SK-N-SH (cell line): ENCODE measurements at regions not wholly inside any gene's neighbourhood (a gene's known extent, or its start where the extent isn't known, plus 50 kb on each side); places are given as distances from the start of the nearest gene placed in this dataset.

Experiments
- CTCF ChIA-PET: fragments of 300-600, 350-600 bp; formaldehyde crosslinking; extraction: SDS; loops from one replicate; lab custom pipeline; 2021; lab: Yijun Ruan, JAX
- POLR2A ChIA-PET: fragments of 350-600 bp; sonication (Branson Sonifier 250); formaldehyde crosslinking; extraction: SDS; loops from one replicate; lab custom pipeline; 2020; ENCODE audit warnings: antibody characterized with exemption, inconsistent platforms; lab: Yijun Ruan, JAX
- DNase-seq: peaks from one replicate; pipeline ENCODE4 v3.0.0; 2012
- H2AFZ ChIP-seq: fragments of 200-600 bp; sonication (generic); 2 replicates; pipeline ENCODE4 v1.8.1; 2016; ENCODE audit warnings: antibody characterized with exemption, mild to moderate bottlenecking, low read depth
- H3F3A ChIP-seq: fragments of 200-600 bp; sonication (generic); replicated peaks from 2 replicates; pipeline ENCODE3; 2016; ENCODE audit warnings: antibody characterized with exemption, mild to moderate bottlenecking; ENCODE audit not compliant: insufficient read depth
- H3K27ac ChIP-seq, 2 experiments: fragments of 200-500 bp in 1 of 2; fragments of 200-600 bp in 1 of 2; sonication (Bioruptor generic) in 1 of 2; sonication (generic), shearing (Covaris generic) in 1 of 2; 2 replicates each; pipeline versions ENCODE4 v1.5.1 to v1.6.1; 2014 to 2016; ENCODE audit warnings: low read depth in 2 of 2, inconsistent platforms in 1 of 2, low read length in 1 of 2, mild to moderate bottlenecking in 1 of 2, mixed read lengths in 1 of 2
- H3K27me3 ChIP-seq: fragments of 200-600 bp; sonication (generic), shearing (Covaris generic); 2 replicates; pipeline ENCODE4 v1.6.1; 2016; ENCODE audit warnings: mixed run types; ENCODE audit not compliant: insufficient read depth
- H3K36me3 ChIP-seq, 2 experiments: fragments of 200-500 bp in 1 of 2; fragments of 200-600 bp in 1 of 2; sonication (Bioruptor generic) in 1 of 2; sonication (generic) in 1 of 2; replicated peaks in 1 of 2; 2 replicates each; pipeline versions ENCODE3 to v1.5.1; 2014 to 2016; ENCODE audit warnings: low read length in 1 of 2, mild to moderate bottlenecking in 1 of 2; ENCODE audit not compliant: insufficient read depth in 2 of 2, control insufficient read depth in 1 of 2
- H3K4me1 ChIP-seq, 2 experiments: fragments of 200-500 bp in 1 of 2; fragments of 200-600 bp in 1 of 2; sonication (Bioruptor generic) in 1 of 2; sonication (generic), shearing (Covaris generic) in 1 of 2; 2 replicates each; pipeline versions ENCODE4 v1.5.1 to v1.6.1; 2014 to 2016; ENCODE audit warnings: low read depth in 1 of 2, low read length in 1 of 2, mixed run types in 1 of 2; ENCODE audit not compliant: insufficient read depth in 2 of 2, control insufficient read depth in 1 of 2
- H3K4me2 ChIP-seq: fragments of 200-600 bp; sonication (generic), shearing (Covaris generic); 2 replicates; pipeline ENCODE4 v1.6.1; 2017; ENCODE audit warnings: mixed run types
- H3K4me3 ChIP-seq, 2 experiments: fragments of 200-500 bp in 1 of 2; fragments of 200-600 bp in 1 of 2; sonication (Bioruptor generic) in 1 of 2; sonication (generic), shearing (Covaris generic) in 1 of 2; 2 replicates each; pipeline versions ENCODE4 v1.5.1 to v1.8.1; 2014 to 2016; ENCODE audit warnings: low read depth in 2 of 2, inconsistent platforms in 1 of 2, low read length in 1 of 2, mild to moderate bottlenecking in 1 of 2, mixed read lengths in 1 of 2, moderate library complexity in 1 of 2
- H3K79me2 ChIP-seq: fragments of 200-600 bp; sonication (generic); 2 replicates; pipeline ENCODE4 v1.8.1; 2017; ENCODE audit warnings: mild to moderate bottlenecking; ENCODE audit not compliant: insufficient read depth
- H3K9ac ChIP-seq: fragments of 200-600 bp; sonication (generic); 2 replicates; pipeline ENCODE4 v1.6.1; 2017; ENCODE audit warnings: mixed run types
- H3K9me2 ChIP-seq: fragments of 200-600 bp; sonication (generic); 2 replicates; pipeline ENCODE4 v1.6.1; 2017; ENCODE audit warnings: mixed run types
- H3K9me3 ChIP-seq: fragments of 200-600 bp; sonication (generic); 2 replicates; pipeline ENCODE4 v1.6.1; 2017; ENCODE audit warnings: mixed run types, mild to moderate bottlenecking, moderate library complexity
- H4K20me1 ChIP-seq: fragments of 200-600 bp; sonication (generic); 2 replicates; pipeline ENCODE4 v1.6.1; 2017; ENCODE audit warnings: mild to moderate bottlenecking, mixed run types; ENCODE audit not compliant: insufficient read depth
- CHD2 ChIP-seq: fragments of 150-350 bp; IDR thresholded peaks from 2 replicates; pipeline ENCODE4 v1.6.1; 2018; ENCODE audit warnings: low read length; ENCODE audit not compliant: partially characterized antibody
- FOXJ3 ChIP-seq: sonication (generic); formaldehyde crosslinking; IDR thresholded peaks from 2 replicates; pipeline ENCODE4 v1.5.1; 2020; ENCODE audit warnings: mild to moderate bottlenecking, missing genetic modification reagents
- FOXM1 ChIP-seq: IDR thresholded peaks from 2 replicates; pipeline ENCODE4 v1.4.0; 2012; ENCODE audit warnings: low read depth, mild to moderate bottlenecking
- MAX ChIP-seq: IDR thresholded peaks from 2 replicates; pipeline ENCODE4 v1.4.0; 2012; ENCODE audit warnings: low read depth
- MXI1 ChIP-seq: IDR thresholded peaks from 2 replicates; pipeline ENCODE4 v1.6.1; 2012; ENCODE audit warnings: mild to moderate bottlenecking, low read depth, low read length, improper control_type of control experiment
- PBX3 ChIP-seq: IDR thresholded peaks from 2 replicates; pipeline ENCODE4; 2012
- SIN3A ChIP-seq: IDR thresholded peaks from 2 replicates; pipeline ENCODE4 v1.6.1; 2012; ENCODE audit warnings: low read depth, mild to moderate bottlenecking, low read length, moderate library complexity, borderline replicate concordance
- SMC3 ChIP-seq: IDR thresholded peaks from 2 replicates; pipeline ENCODE4 v1.6.1; 2012; ENCODE audit warnings: low read depth, low read length, improper control_type of control experiment
- TCF12 ChIP-seq: IDR thresholded peaks from 2 replicates; pipeline ENCODE4 v1.4.0; 2012
- TEAD4 ChIP-seq: IDR thresholded peaks from 2 replicates; pipeline ENCODE4 v1.4.0; 2012; ENCODE audit warnings: mild to moderate bottlenecking, borderline replicate concordance; ENCODE audit not compliant: insufficient read depth
- USF1 ChIP-seq: IDR thresholded peaks from 2 replicates; pipeline ENCODE4 v1.4.0; 2012; ENCODE audit warnings: low read depth, borderline replicate concordance
- WGBS: methylation state at CpG from one replicate; pipeline ENCODE4 v1.1.6; 2017; ENCODE audit warnings: low lambda C conversion rate; 5-methylcytosine and 5-hydroxymethylcytosine counted together
- TF ChIP-seq, protein P1 (sequence below): fragments of 150-350 bp; IDR thresholded peaks from 2 replicates; pipeline ENCODE4 v1.6.1; 2017; ENCODE audit warnings: antibody characterized with exemption, low read length, low read depth, borderline replicate concordance

- Histone ChIP-seq H3K9me3 (no peaks in the 10 kb centered on the region), H3K27ac (no peak overlapping the region), H3K4me1 (no peaks in the 10 kb centered on the region), H3K9ac (no peak overlapping the region), H3K27me3 (0 out of 2 replicates have a peak, but pooled peaks cover 5% of the 10 kb centered on the region), H3K36me3 (no peaks in the 10 kb centered on the region), H3K9me2 (no peaks in the 10 kb centered on the region), H3K79me2 (no peaks in the 10 kb centered on the region), H3K4me3 (no peak overlapping the region), H3F3A (no peaks in the 10 kb centered on the region), H2AFZ (no peak overlapping the region), H3K4me2 (no peak overlapping the region), H4K20me1 (no peaks in the 10 kb centered on the region)
- ChIA-PET POLR2A (interaction anchor here (0.6 kb wide), 1 partner anchor 13 kb away, joined by 3 read pairs; no protein-coding TSS in a partner anchor), CTCF (interaction anchor here (1.5 kb wide), 1 partner anchor 128 kb away, joined by 3 read pairs; no protein-coding TSS in a partner anchor)
- DNase-seq, result no peak
- 67% methylated on average over 1 of the region's 1 CpG for WGBS
- no peak for TF ChIP-seq SIN3A
Measured at GRCh38 chr7:20470726-20471125, 140.0 kb downstream of the ITGB8 start.

- H3F3A ChIP-seq, result no peaks in the 10 kb centered on the region
- CTCF ChIA-PET, result interaction anchor here (1.0 kb wide), 1 partner anchor 10 kb away, joined by 3 read pairs; no protein-coding TSS in a partner anchor
Measured at GRCh38 chr7:20474249-20474648, 141.2 kb upstream of the ABCB5 start.

DNA sequence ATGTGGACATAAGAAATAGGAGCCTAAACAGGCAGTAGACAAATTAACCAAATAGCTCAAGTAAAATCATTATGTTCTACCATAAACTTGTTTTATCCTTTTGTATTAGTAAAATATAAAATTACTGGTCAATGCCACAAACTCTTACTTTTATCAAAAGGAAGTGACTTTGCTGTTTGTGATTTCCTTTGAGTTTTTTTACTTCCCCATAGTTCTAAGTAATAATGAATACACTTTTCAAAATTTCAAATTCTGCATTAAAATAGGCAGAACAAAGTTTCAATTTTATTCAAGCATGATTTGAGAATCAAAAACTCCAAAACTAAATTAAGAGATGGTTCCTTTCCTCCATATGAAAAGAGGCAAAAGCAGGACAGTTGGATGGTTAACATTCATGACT is 139.7 kb upstream of the ABCB5 start:
- Histone ChIP-seq H3K4me3 (no peak overlapping the region), H3K27ac (no peak overlapping the region), H3K4me1 (no peaks in the 10 kb centered on the region), H3K4me2 (no peak overlapping the region), H3K27me3 (0 out of 2 replicates have a peak, but pooled peaks cover 5% of the 10 kb centered on the region), H3K9ac (no peak overlapping the region), H3K9me3 (no peaks in the 10 kb centered on the region), H2AFZ (no peak overlapping the region), H4K20me1 (no peaks in the 10 kb centered on the region), H3K36me3 (no peaks in the 10 kb centered on the region), H3K79me2 (no peaks in the 10 kb centered on the region), H3K9me2 (no peaks in the 10 kb centered on the region), H3F3A (no peaks in the 10 kb centered on the region)
- ChIA-PET CTCF (no interaction called here), POLR2A (no interaction called here)
- no peak for DNase-seq
- TF ChIP-seq FOXJ3 (no peak), SMC3 (no peak), TCF12 (no peak), FOXM1 (no peak), CHD2 (no peak), MAX (no peak), USF1 (no peak), MXI1 (no peak)
- TF ChIP-seq, protein P1, sequence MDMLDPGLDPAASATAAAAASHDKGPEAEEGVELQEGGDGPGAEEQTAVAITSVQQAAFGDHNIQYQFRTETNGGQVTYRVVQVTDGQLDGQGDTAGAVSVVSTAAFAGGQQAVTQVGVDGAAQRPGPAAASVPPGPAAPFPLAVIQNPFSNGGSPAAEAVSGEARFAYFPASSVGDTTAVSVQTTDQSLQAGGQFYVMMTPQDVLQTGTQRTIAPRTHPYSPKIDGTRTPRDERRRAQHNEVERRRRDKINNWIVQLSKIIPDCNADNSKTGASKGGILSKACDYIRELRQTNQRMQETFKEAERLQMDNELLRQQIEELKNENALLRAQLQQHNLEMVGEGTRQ, result no peak

More at GRCh38 chr7:20474249-20474648, 141.2 kb upstream of the ABCB5 start:
- Histone ChIP-seq H3K36me3 (no peaks in the 10 kb centered on the region), H3K79me2 (no peaks in the 10 kb centered on the region), H3K9ac (no peak overlapping the region), H3K9me2 (no peaks in the 10 kb centered on the region), H3K27me3 (0 out of 2 replicates have a peak, but pooled peaks cover 5% of the 10 kb centered on the region), H3K4me3 (no peak overlapping the region)
- WGBS, result 14% methylated on average over 2 of the region's 2 CpGs
- TF ChIP-seq PBX3, result no peak
- TF ChIP-seq TEAD4, result no peak
- TF ChIP-seq SMC3, result no peak
- TF ChIP-seq, all 33 proteins: peak for 0
- DNase-seq, result no peak
- no peaks in the 10 kb centered on the region for H3K4me1 ChIP-seq
- H3K27ac ChIP-seq, result no peak overlapping the region
- no peak overlapping the region for H2AFZ ChIP-seq
- no peaks in the 10 kb centered on the region for H3K9me3 ChIP-seq
- H4K20me1 ChIP-seq, result no peaks in the 10 kb centered on the region
- no peak overlapping the region for H3K4me2 ChIP-seq
- POLR2A ChIA-PET, result no interaction called here
